SU-DHL-6 (cell line): ENCODE measurements at regions not wholly inside any gene's neighbourhood (a gene's known extent, or its start where the extent isn't known, plus 50 kb on each side); places are given as distances from the start of the nearest gene placed in this dataset.

ENCODE experiments used
- H2AFZ ChIP-seq: fragments of 200-600 bp; sonication (generic); 2 replicates; pipeline ENCODE4 v1.6.1; 2014; ENCODE audit warnings: low read depth, mild to moderate bottlenecking, moderate library complexity, mixed read lengths, antibody characterized with exemption, low read length; ENCODE audit not compliant: severe bottlenecking
- H3F3A ChIP-seq: fragments of 200-600 bp; shearing (Covaris generic); 2 replicates; pipeline ENCODE4 v1.6.0; 2016; ENCODE audit warnings: antibody characterized with exemption, mild to moderate bottlenecking; ENCODE audit not compliant: insufficient read depth
- H3K27ac ChIP-seq: fragments of 200-600 bp; sonication (generic); 2 replicates; pipeline ENCODE4 v1.5.1; 2016; ENCODE audit warnings: low read depth, mild to moderate bottlenecking, low read length, moderate library complexity, mixed read lengths
- H3K27me3 ChIP-seq: fragments of 200-600 bp; sonication (generic), shearing (Covaris generic); 2 replicates; pipeline ENCODE4 v1.6.0; 2014; ENCODE audit warnings: mild to moderate bottlenecking, low read length
- H3K36me3 ChIP-seq: fragments of 200-600 bp; sonication (generic); 2 replicates; pipeline ENCODE4 v1.6.1; 2014; ENCODE audit warnings: mild to moderate bottlenecking, low read length, mixed read lengths
- H3K4me2 ChIP-seq: fragments of 300-600, 200-600 bp; shearing (Covaris generic), sonication (generic); 2 replicates; pipeline ENCODE4 v1.6.0; 2014; ENCODE audit warnings: low read length, low read depth, mild to moderate bottlenecking; ENCODE audit not compliant: poor library complexity, severe bottlenecking
- H3K4me3 ChIP-seq: fragments of 200-600 bp; sonication (generic); 2 replicates; pipeline ENCODE4 v1.5.1; 2014; ENCODE audit warnings: antibody characterized with exemption, low read length, mild to moderate bottlenecking, mixed read lengths; ENCODE audit not compliant: insufficient read depth, poor library complexity, severe bottlenecking
- H3K79me2 ChIP-seq: fragments of 200-600 bp; sonication (generic); 2 replicates; pipeline ENCODE4 v1.6.1; 2014; ENCODE audit warnings: mild to moderate bottlenecking, low read length, moderate library complexity; ENCODE audit not compliant: insufficient read depth
- H3K9ac ChIP-seq: fragments of 200-600 bp; sonication (generic); 2 replicates; pipeline ENCODE4 v1.7.0; 2014; ENCODE audit warnings: mild to moderate bottlenecking, low read length
- H3K9me2 ChIP-seq: fragments of 200-600 bp; sonication (generic); replicated peaks from 2 replicates; pipeline ENCODE4 v1.6.1; 2014; ENCODE audit warnings: low read length; ENCODE audit not compliant: insufficient read depth
- H3K9me3 ChIP-seq: fragments of 200-600 bp; sonication (generic); 2 replicates; pipeline ENCODE4 v1.6.1; 2014; ENCODE audit warnings: low read length, mixed read lengths; ENCODE audit not compliant: insufficient read depth
- H4K20me1 ChIP-seq: fragments of 200-600 bp; sonication (generic); 2 replicates; pipeline ENCODE4 v1.6.1; 2014; ENCODE audit warnings: low read depth, mild to moderate bottlenecking, antibody characterized with exemption, low read length, moderate library complexity, mixed read lengths
- CTCF ChIP-seq: fragments of 200-600 bp; sonication (generic); IDR thresholded peaks from one replicate; pipeline ENCODE4 v1.5.1; 2017; ENCODE audit warnings: antibody characterized with exemption, mild to moderate bottlenecking, low read length, moderate library complexity; ENCODE audit not compliant: insufficient read depth, poor library complexity, severe bottlenecking
- EZH2phosphoT487 ChIP-seq: fragments of 200-600 bp; sonication (generic), shearing (Covaris generic); conservative IDR thresholded peaks from 2 replicates; pipeline ENCODE4 v1.6.1; 2018; ENCODE audit warnings: mild to moderate bottlenecking, antibody characterized with exemption, low read length, moderate library complexity, mixed read lengths

GRCh38 chr12:28776913-28777422, 372.1 kb upstream of the FAR2 start:
- no peaks in the 10 kb centered on the region for H3K9me2 ChIP-seq
- no peaks in the 10 kb centered on the region for H3F3A ChIP-seq
- no peaks in the 10 kb centered on the region for H3K36me3 ChIP-seq
- H2AFZ ChIP-seq: no peak overlapping the region
- no peak overlapping the region for H3K4me3 ChIP-seq
- H3K4me2 ChIP-seq: no peak overlapping the region
- no peaks in the 10 kb centered on the region for H3K27me3 ChIP-seq
- H3K9ac ChIP-seq: no peak overlapping the region
- H3K79me2 ChIP-seq: no peaks in the 10 kb centered on the region
- no peaks in the 10 kb centered on the region for H3K9me3 ChIP-seq
- no peak for TF ChIP-seq CTCF
- no peak for TF ChIP-seq EZH2phosphoT487
- no peak overlapping the region for H3K27ac ChIP-seq
- no peaks in the 10 kb centered on the region for H4K20me1 ChIP-seq

- Histone ChIP-seq H3K4me2 (no peak overlapping the region), H3K9me2 (no peaks in the 10 kb centered on the region), H3K27ac (no peak overlapping the region), H3K4me3 (no peak overlapping the region), H3K9ac (no peak overlapping the region), H3F3A (no peaks in the 10 kb centered on the region), H2AFZ (no peak overlapping the region), H3K27me3 (no peaks in the 10 kb centered on the region), H3K79me2 (no peaks in the 10 kb centered on the region), H3K9me3 (no peaks in the 10 kb centered on the region), H3K36me3 (no peaks in the 10 kb centered on the region), H4K20me1 (no peaks in the 10 kb centered on the region)
- TF ChIP-seq EZH2phosphoT487 (no peak), CTCF (no peak)
Observed at GRCh38 chr12:28777603-28778365, 371.3 kb upstream of the FAR2 start.

- H2AFZ ChIP-seq: no peak overlapping the region
- H4K20me1 ChIP-seq: no peaks in the 10 kb centered on the region
- no peaks in the 10 kb centered on the region for H3K27me3 ChIP-seq
- H3K4me2 ChIP-seq: no peak overlapping the region
- H3K9ac ChIP-seq: no peak overlapping the region
- no peaks in the 10 kb centered on the region for H3K9me2 ChIP-seq
- H3F3A ChIP-seq: no peaks in the 10 kb centered on the region
- H3K79me2 ChIP-seq: no peaks in the 10 kb centered on the region
- no peaks in the 10 kb centered on the region for H3K36me3 ChIP-seq
- H3K9me3 ChIP-seq: no peaks in the 10 kb centered on the region
- TF ChIP-seq EZH2phosphoT487 (no peak), CTCF (no peak)
- no peak overlapping the region for H3K4me3 ChIP-seq
- no peak overlapping the region for H3K27ac ChIP-seq
Observed at GRCh38 chr12:28780096-28780495, 369.0 kb upstream of the FAR2 start.
